ENCODE measurements at regions not wholly inside any gene's neighbourhood (a gene's known extent, or its start where the extent isn't known, plus 50 kb on each side); places are given as distances from the start of the nearest gene placed in this dataset.

- H3K27me3 Mint-ChIP-seq (ENCODE audit: low read depth), result no peaks in the 10 kb centered on the region
- Histone ChIP-seq H3K9ac (ENCODE audit: extremely low read depth, insufficient read length, low read length) (no peak overlapping the region), H4K91ac (ENCODE audit: insufficient read length, low read depth, low read length) (no peak overlapping the region), H3K56ac (ENCODE audit: insufficient read length, low read depth, low read length) (no peak overlapping the region), H3K23me2 (ENCODE audit: insufficient read length, low read depth, low read length, poor library complexity, severe bottlenecking) (no peaks in the 10 kb centered on the region), H3K18ac (ENCODE audit: insufficient read length, low read depth, low read length) (no peak overlapping the region), H3K4me2 (ENCODE audit: insufficient read depth, insufficient read length, low read length) (no peak overlapping the region), H2BK120ac (ENCODE audit: low read depth, low read length, poor library complexity, severe bottlenecking) (no peak overlapping the region), H2AFZ (ENCODE audit: low read length) (no peak overlapping the region), H3K9me3 (ENCODE audit: control insufficient read depth, low read depth, low read length) (no peaks in the 10 kb centered on the region), H2BK12ac (ENCODE audit: insufficient read length, low read depth, low read length) (no peak overlapping the region), H3K27ac (ENCODE audit: insufficient read length, low read depth, low read length) (no peak overlapping the region), H2BK15ac (ENCODE audit: low read depth, low read length) (no peak overlapping the region), H3K27me3 (ENCODE audit: insufficient read depth, low read length) (no peaks in the 10 kb centered on the region), H3T11ph (ENCODE audit: low read length) (no peak overlapping the region), H4K5ac (ENCODE audit: insufficient read length, low read depth, low read length) (no peak overlapping the region), H3K14ac (ENCODE audit: insufficient read depth, low read length) (no peak overlapping the region), H4K20me1 (ENCODE audit: control insufficient read depth, insufficient read depth, insufficient read length) (no peaks in the 10 kb centered on the region), H3K4me1 (ENCODE audit: insufficient read depth, low read length) (no peaks in the 10 kb centered on the region; the same call in 1 of the 2 replicates), H2BK5ac (ENCODE audit: insufficient read length, low read length) (no peak overlapping the region), H2BK20ac (ENCODE audit: low read depth, low read length, poor library complexity, severe bottlenecking) (no peak overlapping the region), H4K8ac (replicated peaks; ENCODE audit: insufficient read length, low read depth, low read length) (no peak overlapping the region), H3K23ac (ENCODE audit: insufficient read length, low read depth, low read length) (no peak overlapping the region), H3K79me1 (ENCODE audit: insufficient read depth, low read depth, low read length, poor library complexity, severe bottlenecking) (no peaks in the 10 kb centered on the region), H3K4ac (ENCODE audit: low read depth, low read length) (no peak overlapping the region), H2AK5ac (ENCODE audit: insufficient read length, low read length) (no peak overlapping the region), H3K79me2 (ENCODE audit: insufficient read depth, low read length) (no peaks in the 10 kb centered on the region)
- no peak overlapping the region for H3K27ac Mint-ChIP-seq
- H3K4me1 Mint-ChIP-seq, result peaks cover 2 to 11% of the 10 kb centered on the region in 2 experiments; a peak in 3 of 4 replicates
- H3K9me3 Mint-ChIP-seq, result no peaks in the 10 kb centered on the region
- TF ChIP-seq CTCF (conservative IDR thresholded peaks at IDR 0.05), result no peak
- no peaks in the 10 kb centered on the region for H3K36me3 Mint-ChIP-seq (ENCODE audit: insufficient read depth in 1 of 3, low read depth in 3 of 3)
- no peak for DNase-seq
- no peak overlapping the region for H3K4me3 Mint-ChIP-seq
Measured at GRCh38 chr13:107649079-107649478, 566.3 kb downstream of the LIG4 start.

Data from H9 (cell line).